Sciatic nerve (tissue), 2 donors: ENCODE measurements at regions not wholly inside any gene's neighbourhood (a gene's known extent, or its start where the extent isn't known, plus 50 kb on each side); places are given as distances from the start of the nearest gene placed in this dataset.
"Not testable (repeated sequence)": the region's sequence is repeated elsewhere in the genome, so short reads cannot be mapped to it uniquely, and the experiment has no call there.

Experiments used
- ATAC-seq: fragments of 200-7000 bp; cut with Tn5 transposase; one replicate; pipeline ENCODE4 v1.9.1; 2020; ENCODE audit warnings: mild to moderate bottlenecking, moderate library complexity
- DNase-seq: peaks from one replicate; pipeline ENCODE4 v3.0.0-alpha.2; 2020; ENCODE audit warnings: low spot score
- intact Hi-C: fragments of 100-400 bp; cut with DNase I; formaldehyde crosslinking; loops from one replicate; pipeline ENCODE4 v1.14.2; 2022
- donor health status: DM: no; HTN: no; CAD: no.
- donor health status: DM: no; HTN: no; CAD: no.

GRCh38 chr3:162879021-162879562 lies 1382.5 kb downstream of the OTOL1 start:
- intact Hi-C loops: no loop called here
- DNase-seq (no peak), ATAC-seq (no peak)

- no peak for ATAC-seq
- intact Hi-C loops: no loop called here
- DNase-seq: no peak
These were observed 1387.8 kb downstream of the OTOL1 start for GRCh38 chr3:162884373-162884772.

- no peak for ATAC-seq
These were observed 1396.5 kb downstream of the OTOL1 start for GRCh38 chr3:162892921-162893793.

GRCh38 chr3:162897291-162897690 lies 1400.7 kb downstream of the OTOL1 start:
- DNase-seq: no peak
- intact Hi-C loops: no loop called here
- ATAC-seq: no peak

More at GRCh38 chr3:162892921-162893793, 1396.5 kb downstream of the OTOL1 start:
- intact Hi-C loops: no loop called here
- no peak for DNase-seq

GRCh38 chr3:162932503-162932902 lies 1435.9 kb downstream of the OTOL1 start:
- no peak for ATAC-seq
- no peak for DNase-seq
- intact Hi-C loops: no loop called here

- DNase-seq (no peak), ATAC-seq (no peak)
- intact Hi-C loops: no loop called here
These were observed 1437.0 kb downstream of the OTOL1 start for GRCh38 chr3:162933656-162934055.

- intact Hi-C loops: no loop called here
- ATAC-seq (no peak), DNase-seq (no peak)
These were observed 1440.1 kb downstream of the OTOL1 start for GRCh38 chr3:162936706-162937105.

- peak; percentile 28 for ATAC-seq
- intact Hi-C loops: no loop called here
These were observed 1441.5 kb downstream of the OTOL1 start for GRCh38 chr3:162938083-162938482.

GRCh38 chr3:162945626-162946025 lies 1449.0 kb downstream of the OTOL1 start:
- intact Hi-C loops: no loop called here
- DNase-seq: no peak

More at GRCh38 chr3:162938083-162938482, 1441.5 kb downstream of the OTOL1 start:
- DNase-seq: no peak

GRCh38 chr3:162956711-162957110 lies 1460.1 kb downstream of the OTOL1 start:
- DNase-seq (no peak), ATAC-seq (no peak)
- intact Hi-C loops: no loop called here

More at GRCh38 chr3:162945626-162946025, 1449.0 kb downstream of the OTOL1 start:
- ATAC-seq: no peak

- DNase-seq (no peak), ATAC-seq (no peak)
- intact Hi-C loops: no loop called here
These were observed 1463.7 kb downstream of the OTOL1 start for GRCh38 chr3:162960269-162960668.

- ATAC-seq (no peak), DNase-seq (no peak)
- intact Hi-C loops: no loop called here
These were observed 1473.7 kb downstream of the OTOL1 start for GRCh38 chr3:162970292-162970691.

- intact Hi-C loops: no loop called here
- DNase-seq: no peak
- no peak for ATAC-seq
These were observed 1475.1 kb downstream of the OTOL1 start for GRCh38 chr3:162971715-162972114.

- intact Hi-C loops: no loop called here
- DNase-seq (no peak), ATAC-seq (no peak)
These were observed 1476.9 kb downstream of the OTOL1 start for GRCh38 chr3:162973428-162973917.

- intact Hi-C loops: no loop called here
- DNase-seq: no peak
- no peak for ATAC-seq
These were observed 1481.5 kb downstream of the OTOL1 start for GRCh38 chr3:162978136-162978535.

GRCh38 chr3:162984746-162985145 lies 1488.1 kb downstream of the OTOL1 start:
- no peak for DNase-seq
- ATAC-seq: no peak
- intact Hi-C loops: no loop called here

- intact Hi-C loops, DNase-seq, ATAC-seq: not testable (repeated sequence)
These were observed 1490.6 kb downstream of the OTOL1 start for GRCh38 chr3:162987085-162987794.

GRCh38 chr3:162992741-162993140 lies 1496.1 kb downstream of the OTOL1 start:
- no peak for DNase-seq
- ATAC-seq: no peak
- intact Hi-C loops: no loop called here

- ATAC-seq (no peak), DNase-seq (no peak)
- intact Hi-C loops: no loop called here
These were observed 1497.6 kb downstream of the OTOL1 start for GRCh38 chr3:162994165-162994564.

- intact Hi-C loops: no loop called here
- no peak for DNase-seq
- ATAC-seq: no peak
These were observed 1499.8 kb downstream of the OTOL1 start for GRCh38 chr3:162996368-162996767.
